ENCODE measurements at regions not wholly inside any gene's neighbourhood (a gene's known extent, or its start where the extent isn't known, plus 50 kb on each side); places are given as distances from the start of the nearest gene placed in this dataset.

DNA sequence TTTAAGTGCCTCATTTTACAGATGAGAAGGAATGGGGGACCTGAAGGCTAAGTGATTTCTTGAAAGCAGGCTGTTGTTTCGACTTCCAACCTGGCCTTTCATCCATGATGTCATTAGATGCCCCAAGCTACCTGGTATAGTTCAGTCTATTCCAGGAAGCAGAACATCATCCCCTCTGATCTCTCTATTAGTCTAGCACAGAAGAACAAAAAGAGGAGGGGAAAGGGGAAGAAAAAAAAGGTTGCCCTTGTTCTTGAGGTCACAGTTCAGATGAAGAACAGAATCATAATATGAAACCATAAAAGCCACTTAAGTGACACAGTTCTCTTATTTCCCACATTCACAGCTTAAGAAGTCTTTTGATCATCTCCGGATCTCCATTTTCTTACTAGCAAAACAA, 386.2 kb upstream of the HNRNPA3 start:
- TF ChIP-seq CTCF (conservative IDR thresholded peaks at IDR 0.05), result no peak
- TF ChIP-seq EZH2 (IDR thresholded peaks at IDR 0.05; ENCODE audit: low read depth), result no peak

Data from PC-9 (cell line).